Cardiac muscle cell (in vitro differentiated cells and primary cell): ENCODE measurements at regions not wholly inside any gene's neighbourhood (a gene's known extent, or its start where the extent isn't known, plus 50 kb on each side); places are given as distances from the start of the nearest gene placed in this dataset.

Experiments used
- DNase-seq, 2 donors: peaks; one replicate each; pipeline versions ENCODE4 v3.0.0 to v3.0.0-alpha.2; 2010 to 2017; ENCODE audit warnings: low read depth in 1 of 2, low spot score in 1 of 2
- H3K27ac ChIP-seq: fragments of 200-600 bp; sonication (generic); 2 replicates; pipeline ENCODE4 v1.5.1; 2016
- H3K27me3 ChIP-seq: fragments of 200-600 bp; sonication (generic); 2 replicates; pipeline ENCODE4 v1.6.0; 2016; ENCODE audit warnings: control low read depth
- H3K36me3 ChIP-seq: fragments of 200-600 bp; sonication (generic); 2 replicates; pipeline ENCODE4 v1.5.1; 2016; ENCODE audit warnings: control low read depth
- H3K4me1 ChIP-seq: fragments of 200-600 bp; sonication (generic); 2 replicates; pipeline ENCODE4 v1.8.1; 2017; ENCODE audit warnings: low read depth, mild to moderate bottlenecking, mixed run types
- H3K4me3 ChIP-seq: fragments of 200-600 bp; sonication (generic); 2 replicates; pipeline ENCODE4 v1.5.1; 2016; ENCODE audit warnings: mild to moderate bottlenecking
- H3K9me3 ChIP-seq: fragments of 200-600 bp; sonication (generic); 2 replicates; pipeline ENCODE4 v1.5.1; 2017; ENCODE audit warnings: low read depth, mild to moderate bottlenecking, control low read depth
- CTCF ChIP-seq: IDR thresholded peaks from 2 replicates; pipeline ENCODE4 v1.5.1; 2012; ENCODE audit warnings: low read depth, mild to moderate bottlenecking, low read length

DNA sequence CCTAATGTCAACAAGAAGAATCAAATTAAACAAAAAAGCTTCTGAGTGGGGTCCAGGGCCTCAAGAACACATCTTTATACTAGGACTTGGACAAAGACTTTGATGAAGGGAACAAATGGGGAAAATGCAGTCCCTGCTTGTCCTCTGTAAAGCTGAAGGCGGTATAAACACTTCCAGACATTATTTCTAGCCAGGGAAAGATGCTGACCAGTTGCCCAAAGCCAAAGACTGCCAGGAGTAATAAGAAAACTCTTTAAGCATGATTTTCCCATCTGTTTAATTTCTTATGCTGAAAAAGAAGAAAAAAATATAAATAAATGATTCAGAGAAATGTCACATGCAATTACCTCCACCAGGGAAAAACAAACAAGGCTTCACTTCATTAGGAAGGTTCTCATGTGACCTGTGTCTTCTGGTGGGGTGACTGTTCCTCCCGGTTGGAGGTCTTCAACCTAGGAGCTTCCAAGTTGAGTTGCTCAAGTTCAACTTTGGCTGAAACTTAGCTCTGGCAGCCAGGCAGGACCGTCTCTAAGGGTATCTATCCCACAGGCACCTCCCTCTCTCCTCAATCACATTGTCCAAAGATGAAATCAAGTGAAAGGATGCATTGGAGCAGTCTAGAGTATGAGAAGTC lies 65.2 kb upstream of the KCNE2 start:
- TF ChIP-seq CTCF = no peak

DNA sequence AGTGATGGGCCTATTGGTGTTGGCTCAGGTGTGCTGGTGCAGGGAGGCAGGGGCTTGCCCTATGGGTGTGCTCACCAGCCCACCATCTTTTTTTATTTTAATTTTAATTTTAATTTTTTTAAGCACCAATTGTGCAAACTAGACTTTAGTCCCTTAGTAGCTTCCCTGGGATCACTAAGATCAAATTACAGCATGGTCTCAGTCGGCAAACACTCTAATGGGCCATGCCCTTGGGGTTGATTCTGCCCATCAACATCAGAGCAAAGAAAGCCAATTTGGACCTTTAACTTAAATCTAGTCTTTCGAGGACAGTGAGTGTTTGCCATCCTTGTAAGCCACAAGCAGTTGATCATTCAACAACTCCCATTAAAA lies 64.7 kb upstream of the KCNE2 start:
- Histone ChIP-seq H3K4me3 (no peak overlapping the region), H3K27me3 (no peaks in the 10 kb centered on the region), H3K9me3 (no peaks in the 10 kb centered on the region), H3K4me1 (no peaks in the 10 kb centered on the region), H3K27ac (no peak overlapping the region), H3K36me3 (no peaks in the 10 kb centered on the region)
- TF ChIP-seq CTCF = no peak
- no peak for DNase-seq

More for the DNA sequence above, 65.2 kb upstream of the KCNE2 start:
- Histone ChIP-seq H3K4me1 (no peaks in the 10 kb centered on the region), H3K27me3 (no peaks in the 10 kb centered on the region), H3K9me3 (no peaks in the 10 kb centered on the region), H3K4me3 (no peak overlapping the region), H3K27ac (no peak overlapping the region), H3K36me3 (no peaks in the 10 kb centered on the region)
- no peak for DNase-seq

GRCh38 chr21:34302521-34302920 lies 61.3 kb upstream of the KCNE2 start:
- Histone ChIP-seq H3K4me3 (no peak overlapping the region), H3K27me3 (no peaks in the 10 kb centered on the region), H3K36me3 (no peaks in the 10 kb centered on the region), H3K27ac (no peak overlapping the region), H3K4me1 (peaks cover 14% of the 10 kb centered on the region), H3K9me3 (no peaks in the 10 kb centered on the region)
- no peak for DNase-seq
- TF ChIP-seq CTCF = no peak

- Histone ChIP-seq H3K27me3 (no peaks in the 10 kb centered on the region), H3K36me3 (no peaks in the 10 kb centered on the region), H3K4me3 (no peak overlapping the region), H3K9me3 (no peaks in the 10 kb centered on the region), H3K27ac (peak overlapping the region; percentile 75), H3K4me1 (peaks cover 14% of the 10 kb centered on the region)
- no peak for TF ChIP-seq CTCF
- DNase-seq = peak in 1 of 2 donors; percentile 48
These were observed 57.9 kb upstream of the KCNE2 start for GRCh38 chr21:34305605-34306604.

DNA sequence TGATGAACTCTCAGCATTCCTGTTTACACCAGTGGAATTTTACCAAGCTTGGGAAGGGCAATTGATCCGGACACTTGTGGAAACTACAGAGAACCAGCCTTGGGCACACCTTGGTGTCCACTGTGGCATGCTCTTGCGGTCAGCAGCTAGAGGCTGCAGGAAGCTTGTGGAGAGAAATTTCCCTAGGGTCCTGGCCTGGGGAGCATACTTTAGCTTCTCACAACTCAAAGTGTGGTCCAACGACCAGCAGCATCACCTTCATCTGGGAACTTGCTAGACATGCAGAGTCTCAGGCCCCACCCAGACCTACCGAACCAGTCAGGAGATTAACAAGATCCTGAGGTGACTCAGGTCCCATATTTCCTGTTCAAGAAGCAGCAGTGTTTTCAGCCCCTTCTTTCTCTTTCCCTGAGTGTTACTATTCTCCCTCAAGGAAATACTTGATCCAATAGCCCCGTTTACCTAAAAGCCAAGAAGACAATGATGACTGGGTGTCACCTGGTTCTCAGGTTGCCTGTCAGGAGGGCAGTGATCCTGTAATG lies 55.7 kb upstream of the KCNE2 start:
- Histone ChIP-seq H3K27me3 (no peaks in the 10 kb centered on the region), H3K27ac (no peak overlapping the region), H3K9me3 (no peaks in the 10 kb centered on the region), H3K36me3 (no peaks in the 10 kb centered on the region), H3K4me1 (peaks cover 14% of the 10 kb centered on the region), H3K4me3 (no peak overlapping the region)
- no peak for TF ChIP-seq CTCF
- no peak for DNase-seq
